ENCODE measurements at regions not wholly inside any gene's neighbourhood (a gene's known extent, or its start where the extent isn't known, plus 50 kb on each side); places are given as distances from the start of the nearest gene placed in this dataset.
"Not testable (repeated sequence)": the region's sequence is repeated elsewhere in the genome, so short reads cannot be mapped to it uniquely, and the experiment has no call there.

GRCh38 chr7:19290066-19290465 lies 144.8 kb upstream of the FERD3L start:
- DNase-seq = no peak

GRCh38 chr7:19284596-19285300 lies 139.5 kb upstream of the FERD3L start:
- DNase-seq = no peak

GRCh38 chr7:19284136-19284535 lies 138.9 kb upstream of the FERD3L start:
- DNase-seq = no peak

GRCh38 chr7:19275000-19275399 lies 129.8 kb upstream of the FERD3L start:
- no peak for DNase-seq

- not testable (repeated sequence) for DNase-seq
Measured at GRCh38 chr7:19272329-19272728, 127.1 kb upstream of the FERD3L start.

- no peak for DNase-seq
Measured at GRCh38 chr7:19269301-19269700, 124.1 kb upstream of the FERD3L start.

GRCh38 chr7:19268737-19269136 lies 123.5 kb upstream of the FERD3L start:
- DNase-seq = no peak

- DNase-seq = no peak
Measured at GRCh38 chr7:19262826-19263225, 117.6 kb upstream of the FERD3L start.

- no peak for DNase-seq
Measured at GRCh38 chr7:19249281-19249680, 104.1 kb upstream of the FERD3L start.

GRCh38 chr7:19248681-19249080 lies 103.5 kb upstream of the FERD3L start:
- no peak for DNase-seq

GRCh38 chr7:19248115-19248514 lies 102.9 kb upstream of the FERD3L start:
- no peak for DNase-seq

- no peak for DNase-seq
Measured at GRCh38 chr7:19247017-19247416, 101.8 kb upstream of the FERD3L start.

GRCh38 chr7:19242246-19242645 lies 97.0 kb upstream of the FERD3L start:
- no peak for DNase-seq

- no peak for DNase-seq
Measured at GRCh38 chr7:19239951-19240350, 94.7 kb upstream of the FERD3L start.

- DNase-seq = no peak
Measured at GRCh38 chr7:19235680-19236079, 90.5 kb upstream of the FERD3L start.

- no peak for DNase-seq
Measured at GRCh38 chr7:19224951-19225350, 79.7 kb upstream of the FERD3L start.

GRCh38 chr7:19215412-19215811 lies 70.2 kb upstream of the FERD3L start:
- no peak for DNase-seq

GRCh38 chr7:19213746-19214145 lies 68.5 kb upstream of the FERD3L start:
- DNase-seq = no peak

GRCh38 chr7:19210893-19211413 lies 65.7 kb upstream of the FERD3L start:
- DNase-seq = no peak

- DNase-seq = no peak
Measured at GRCh38 chr7:19209166-19209696, 64.0 kb upstream of the FERD3L start.

- DNase-seq = no peak
Measured at GRCh38 chr7:19206721-19207120, 61.5 kb upstream of the FERD3L start.

GRCh38 chr7:19203686-19204085 lies 58.5 kb upstream of the FERD3L start:
- DNase-seq = no peak

GRCh38 chr7:19202599-19202998 lies 57.4 kb upstream of the FERD3L start:
- DNase-seq = no peak

Data from retina (tissue), 1 donor.